GM12875 (cell line): ENCODE measurements at regions not wholly inside any gene's neighbourhood (a gene's known extent, or its start where the extent isn't known, plus 50 kb on each side); places are given as distances from the start of the nearest gene placed in this dataset.

Experiments used
- H3K4me3 ChIP-seq: one replicate; pipeline ENCODE4 v1.5.1; 2011; ENCODE audit warnings: low read depth, low read length, control low read depth
- CTCF ChIP-seq: IDR thresholded peaks from 2 replicates; pipeline ENCODE4 v1.5.1; 2011; ENCODE audit warnings: low read depth, mild to moderate bottlenecking, control low read depth, inconsistent platforms, low read length, moderate library complexity, borderline replicate concordance; ENCODE audit not compliant: insufficient read depth

DNA sequence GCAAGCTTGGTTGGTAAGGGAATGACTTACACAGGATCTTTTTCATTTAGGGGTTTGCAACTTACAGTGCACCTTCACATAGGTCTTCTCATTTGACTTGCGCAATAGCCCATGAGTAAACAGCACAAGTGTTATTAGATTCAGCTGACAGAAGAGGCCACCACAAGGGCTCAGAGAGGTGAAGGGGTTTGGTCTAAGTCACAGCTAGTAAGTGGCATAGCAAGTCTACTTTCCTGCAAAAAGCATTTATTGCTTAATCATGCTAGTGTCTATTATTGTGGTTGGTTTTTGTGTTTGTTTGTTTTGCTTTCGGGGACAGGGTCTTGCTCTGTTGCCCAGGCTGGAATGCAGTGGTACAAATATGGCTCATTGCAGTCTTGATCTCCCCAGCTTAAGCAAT, 83.3 kb downstream of the SPRY1 start:
- no peak overlapping the region for H3K4me3 ChIP-seq

DNA sequence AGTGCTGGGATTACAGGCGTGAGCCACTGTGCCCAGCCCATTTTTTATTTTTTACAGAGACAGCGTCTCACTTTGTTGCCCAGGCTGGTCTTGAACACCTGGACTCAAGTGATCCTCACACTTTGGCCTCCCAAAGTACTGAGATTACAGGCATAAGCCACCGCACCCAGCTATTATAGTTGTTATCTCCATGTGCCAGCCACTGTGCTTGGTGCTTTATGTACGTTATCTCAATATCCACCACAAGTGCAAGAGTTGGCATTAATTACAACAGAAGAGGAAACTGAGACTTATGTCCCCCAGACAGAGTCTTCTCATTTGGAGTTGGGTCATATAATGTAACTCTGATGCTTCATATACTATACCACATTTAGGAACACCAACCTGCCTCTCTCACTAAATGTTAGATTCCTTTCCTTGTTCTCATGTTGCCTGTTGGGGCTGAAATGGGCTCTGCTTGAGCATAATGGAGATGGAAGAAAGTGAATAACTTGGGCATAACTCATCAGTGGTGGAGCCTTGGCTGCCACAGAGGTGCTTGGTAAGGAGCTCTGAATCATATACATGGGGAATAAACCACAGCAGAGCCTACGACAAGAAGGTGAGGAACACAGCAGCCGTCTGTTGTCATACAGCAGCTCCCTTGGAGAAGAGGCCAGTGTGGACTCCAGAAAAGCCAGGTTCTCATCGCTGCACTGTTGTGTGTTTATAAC, 84.3 kb downstream of the SPRY1 start:
- no peak for TF ChIP-seq CTCF
- H3K4me3 ChIP-seq, result no peak overlapping the region

More for the DNA sequence above, 83.3 kb downstream of the SPRY1 start:
- TF ChIP-seq CTCF, result no peak

DNA sequence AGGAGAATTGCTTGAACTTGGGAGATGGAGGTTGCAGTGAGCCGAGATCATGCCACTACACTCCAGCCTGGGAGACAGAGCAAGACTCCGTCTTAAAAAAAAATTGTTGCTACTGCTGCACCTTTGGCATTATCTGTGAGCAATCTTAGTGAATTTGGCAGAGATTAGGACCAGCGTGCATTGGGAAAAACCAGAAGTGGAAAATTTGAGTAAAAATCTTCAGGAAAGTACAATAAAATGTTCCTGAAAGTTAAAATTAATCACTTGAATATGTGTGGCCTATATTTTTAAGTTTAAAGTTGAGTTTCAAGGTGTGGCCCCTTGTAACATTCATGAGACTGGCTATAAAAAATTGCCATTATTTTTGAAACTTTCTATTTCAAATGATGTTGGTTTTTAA, 85.1 kb downstream of the SPRY1 start:
- no peak for TF ChIP-seq CTCF
- H3K4me3 ChIP-seq, result no peak overlapping the region

GRCh38 chr4:123484291-123484926, 87.8 kb downstream of the SPRY1 start:
- TF ChIP-seq CTCF, result no peak
- H3K4me3 ChIP-seq, result no peak overlapping the region

DNA sequence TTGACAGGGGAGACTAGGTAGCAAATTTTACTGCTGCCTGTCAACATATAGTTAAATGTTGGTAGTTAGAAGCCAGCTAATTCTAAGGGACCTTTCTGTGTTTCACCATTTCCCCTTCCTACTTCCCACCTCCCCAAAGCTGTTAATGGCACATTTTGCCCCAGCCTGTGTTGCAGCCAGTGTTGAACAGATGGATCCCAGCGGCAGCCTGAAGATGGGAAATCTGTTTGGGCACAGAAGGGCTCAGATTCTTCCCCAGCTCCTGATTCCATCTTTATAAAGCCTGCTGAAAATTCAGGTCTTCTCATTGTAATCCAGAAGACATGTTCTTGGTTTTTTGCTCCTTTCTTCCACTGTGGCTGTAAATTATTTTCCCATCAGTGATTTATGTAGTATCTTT, 89.0 kb downstream of the SPRY1 start:
- H3K4me3 ChIP-seq, result no peak overlapping the region
- no peak for TF ChIP-seq CTCF

- no peak for TF ChIP-seq CTCF
- H3K4me3 ChIP-seq, result no peak overlapping the region
Observed at GRCh38 chr4:123488916-123489315, 92.3 kb downstream of the SPRY1 start.

DNA sequence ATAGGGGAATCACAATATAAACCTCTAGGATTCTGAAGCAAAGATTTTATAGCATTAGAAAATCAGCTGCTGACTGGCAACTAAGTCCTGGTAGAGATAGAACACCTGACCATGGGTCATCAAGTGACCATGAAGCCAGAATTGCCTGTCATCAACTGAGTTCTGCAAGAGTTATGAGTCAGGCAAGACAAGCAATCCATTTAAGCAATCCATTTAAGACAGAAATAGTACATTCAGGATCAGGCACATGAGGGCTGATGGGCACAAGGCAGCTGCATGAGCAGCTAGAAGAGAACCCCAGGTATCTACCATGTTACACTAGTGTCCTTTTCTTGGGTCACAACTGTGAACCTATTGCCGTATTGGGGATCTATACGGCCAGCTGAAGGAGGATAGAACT, 98.9 kb downstream of the SPRY1 start:
- H3K4me3 ChIP-seq, result no peak overlapping the region

More for the DNA sequence above, 98.9 kb downstream of the SPRY1 start:
- no peak for TF ChIP-seq CTCF
